Kidney epithelial cell (primary cell): ENCODE measurements at regions not wholly inside any gene's neighbourhood (a gene's known extent, or its start where the extent isn't known, plus 50 kb on each side); places are given as distances from the start of the nearest gene placed in this dataset.

Source experiments
- DNase-seq: peaks from one replicate; pipeline ENCODE4 v3.0.0-alpha.2; 2010; ENCODE audit warnings: low read depth
- H3K27me3 ChIP-seq: 2 replicates; pipeline ENCODE4 v1.6.0; 2011; ENCODE audit warnings: low read length; ENCODE audit not compliant: control insufficient read depth, insufficient read depth
- H3K36me3 ChIP-seq: 2 replicates; pipeline ENCODE4 v1.5.1; 2011; ENCODE audit warnings: low read length; ENCODE audit not compliant: control insufficient read depth, insufficient read depth
- H3K4me3 ChIP-seq: 2 replicates; pipeline ENCODE4 v1.5.1; 2011; ENCODE audit warnings: low read depth, mild to moderate bottlenecking, control low read depth, low read length
- CTCF ChIP-seq: IDR thresholded peaks from 2 replicates; pipeline ENCODE4 v1.5.1; 2011; ENCODE audit warnings: mild to moderate bottlenecking, moderate library complexity, low read length, control low read depth, inconsistent platforms; ENCODE audit not compliant: insufficient read depth, poor library complexity, severe bottlenecking

- no peak for TF ChIP-seq CTCF
- no peak overlapping the region for H3K4me3 ChIP-seq
- H3K36me3 ChIP-seq = no peaks in the 10 kb centered on the region
- no peaks in the 10 kb centered on the region for H3K27me3 ChIP-seq
- DNase-seq = no peak
Observed at GRCh38 chr16:51045186-51045585, 105.9 kb downstream of the SALL1 start.

GRCh38 chr16:51041546-51041945 lies 109.5 kb downstream of the SALL1 start:
- no peak overlapping the region for H3K4me3 ChIP-seq
- H3K36me3 ChIP-seq = no peaks in the 10 kb centered on the region
- no peak for TF ChIP-seq CTCF
- no peaks in the 10 kb centered on the region for H3K27me3 ChIP-seq
- DNase-seq = no peak

DNA sequence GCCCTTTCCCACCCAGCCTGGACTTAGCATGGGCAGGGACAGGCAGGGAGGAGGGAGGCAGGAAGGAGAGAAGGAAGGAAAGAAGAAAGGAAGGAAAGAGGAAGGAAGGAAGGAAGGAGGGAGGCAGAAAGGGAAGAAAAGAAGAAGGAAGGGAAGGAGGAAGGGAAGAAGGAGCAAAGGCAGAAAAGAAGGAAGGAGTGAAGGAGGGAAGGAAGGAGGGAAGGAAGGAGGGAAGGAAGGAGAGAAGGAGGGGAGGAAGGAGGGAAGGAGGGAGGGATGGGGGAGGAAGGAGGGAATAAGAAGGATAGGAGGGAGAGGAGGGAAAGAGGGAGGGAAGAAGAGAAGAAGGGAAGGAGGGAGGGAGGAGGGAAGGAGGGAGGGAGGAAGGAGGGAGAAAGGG lies 110.4 kb downstream of the SALL1 start:
- H3K27me3 ChIP-seq = no peaks in the 10 kb centered on the region
- H3K4me3 ChIP-seq = no peak overlapping the region
- TF ChIP-seq CTCF = no peak
- no peak for DNase-seq
- H3K36me3 ChIP-seq = no peaks in the 10 kb centered on the region

DNA sequence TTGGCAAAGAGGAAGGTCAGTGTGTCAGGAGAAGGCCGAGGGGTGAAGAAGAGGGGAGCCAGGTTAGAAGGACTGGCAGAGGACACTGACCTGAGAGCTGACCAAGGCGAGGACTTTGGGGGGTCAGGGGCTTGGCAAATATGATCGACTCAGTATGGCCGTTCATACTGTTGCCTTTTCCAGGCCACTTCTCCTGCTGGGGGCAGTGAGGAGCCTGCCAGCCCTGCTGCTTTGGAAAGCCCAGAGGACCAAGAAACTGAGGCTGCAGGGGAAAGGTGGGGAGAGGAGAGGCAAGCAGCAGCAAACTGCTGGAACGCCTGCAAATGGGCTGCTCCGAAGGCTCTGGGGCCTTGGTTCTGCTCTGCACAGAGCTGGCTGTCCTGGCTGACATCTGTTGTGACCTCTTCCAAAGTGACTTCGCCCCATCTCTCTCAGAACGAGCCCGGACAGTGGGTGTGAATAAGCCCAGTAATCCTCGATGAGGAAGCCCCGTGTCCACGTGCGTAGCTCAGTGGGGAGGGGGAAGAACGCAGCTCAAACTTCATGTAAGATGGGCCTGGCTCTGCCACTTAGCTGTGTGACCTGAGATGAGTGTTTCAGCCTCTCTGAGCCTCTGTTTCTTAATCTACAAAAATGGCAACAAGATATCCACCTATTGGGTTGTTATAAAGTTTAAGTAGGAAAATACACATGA lies 111.3 kb downstream of the SALL1 start:
- DNase-seq = no peak
- no peaks in the 10 kb centered on the region for H3K27me3 ChIP-seq
- no peaks in the 10 kb centered on the region for H3K36me3 ChIP-seq
- no peak overlapping the region for H3K4me3 ChIP-seq
- TF ChIP-seq CTCF = no peak

GRCh38 chr16:51035711-51036110 lies 115.4 kb downstream of the SALL1 start:
- H3K27me3 ChIP-seq = no peaks in the 10 kb centered on the region
- no peak for TF ChIP-seq CTCF

DNA sequence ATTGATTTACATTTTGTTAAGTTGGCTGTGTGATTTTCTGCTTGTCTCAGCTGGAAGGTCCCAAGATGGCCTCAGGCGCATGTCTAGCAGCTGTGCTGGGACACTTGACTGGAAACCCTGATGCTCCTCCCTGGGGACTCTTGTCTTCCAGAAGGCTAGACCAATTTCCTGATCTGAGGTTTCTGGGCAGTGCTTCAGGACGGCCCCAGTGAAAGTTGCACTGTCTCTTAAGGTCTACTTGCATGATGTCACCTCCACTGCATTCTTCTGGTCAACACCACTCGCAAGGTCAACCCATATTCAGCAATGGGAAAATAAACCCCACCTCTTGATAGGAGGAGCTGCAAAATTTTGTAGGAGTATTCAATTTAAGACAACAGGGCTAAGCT lies 116.0 kb downstream of the SALL1 start:
- TF ChIP-seq CTCF = no peak
- Histone ChIP-seq H3K36me3 (no peaks in the 10 kb centered on the region), H3K27me3 (no peaks in the 10 kb centered on the region), H3K4me3 (no peak overlapping the region)
- no peak for DNase-seq

More at GRCh38 chr16:51035711-51036110, 115.4 kb downstream of the SALL1 start:
- Histone ChIP-seq H3K36me3 (no peaks in the 10 kb centered on the region), H3K4me3 (no peak overlapping the region)
- no peak for DNase-seq
